Stimulated activated CD4-positive, alpha-beta T cell treated with anti-CD3 and anti-CD28 coated beads, Interleukin-1b, Interleukin-23, amount 100 ng/mL, for 48 hours (primary cell): ENCODE measurements at regions not wholly inside any gene's neighbourhood (a gene's known extent, or its start where the extent isn't known, plus 50 kb on each side); places are given as distances from the start of the nearest gene placed in this dataset.

Experiments
- DNase-seq: peaks from one replicate; pipeline ENCODE4 v3.0.0-alpha.2; 2020

GRCh38 chr6:99064834-99065233, 117.1 kb upstream of the FBXL4 start:
- no peak for DNase-seq

GRCh38 chr6:99036672-99037071, 88.9 kb upstream of the FBXL4 start:
- no peak for DNase-seq

GRCh38 chr6:99032396-99032795, 84.7 kb upstream of the FBXL4 start:
- DNase-seq: no peak

- no peak for DNase-seq
Measured at GRCh38 chr6:99031957-99032356, 84.2 kb upstream of the FBXL4 start.

- no peak for DNase-seq
Measured at GRCh38 chr6:99030915-99031314, 83.2 kb upstream of the FBXL4 start.

- no peak for DNase-seq
Measured at GRCh38 chr6:99026135-99026534, 78.4 kb upstream of the FBXL4 start.

- DNase-seq: no peak
Measured at GRCh38 chr6:99024089-99024488, 76.3 kb upstream of the FBXL4 start.

- no peak for DNase-seq
Measured at GRCh38 chr6:99022039-99022609, 74.4 kb upstream of the FBXL4 start.

- no peak for DNase-seq
Measured at GRCh38 chr6:99019381-99019780, 71.6 kb upstream of the FBXL4 start.

- no peak for DNase-seq
Measured at GRCh38 chr6:99017150-99017549, 69.4 kb upstream of the FBXL4 start.

- no peak for DNase-seq
Measured at GRCh38 chr6:99016355-99016754, 68.6 kb upstream of the FBXL4 start.

- no peak for DNase-seq
Measured at GRCh38 chr6:99014061-99014460, 66.3 kb upstream of the FBXL4 start.

- no peak for DNase-seq
Measured at GRCh38 chr6:99013661-99014060, 65.9 kb upstream of the FBXL4 start.

GRCh38 chr6:99013145-99013544, 65.4 kb upstream of the FBXL4 start:
- DNase-seq: no peak

GRCh38 chr6:99011151-99011550, 63.4 kb upstream of the FBXL4 start:
- DNase-seq: no peak

- DNase-seq: no peak
Measured at GRCh38 chr6:99002831-99003230, 55.1 kb upstream of the FBXL4 start.

- no peak for DNase-seq
Measured at GRCh38 chr6:98998103-98998502, 50.4 kb upstream of the FBXL4 start.
